Adrenal gland (tissue), 5 donors: ENCODE measurements at regions not wholly inside any gene's neighbourhood (a gene's known extent, or its start where the extent isn't known, plus 50 kb on each side); places are given as distances from the start of the nearest gene placed in this dataset.

Experiments used
- POLR2A ChIP-seq, 2 donors: fragments of 450-650 bp; IDR thresholded peaks; one replicate each; pipeline ENCODE4 v1.6.1; 2017; ENCODE audit warnings: antibody characterized with exemption in 2 of 2, mild to moderate bottlenecking in 2 of 2, moderate library complexity in 1 of 2
- TF ChIP-seq, protein P1 (sequence below), 6 experiments: fragments of 450-650 bp in 4 of 6; fragments of 200-600 bp in 2 of 6; sonication (generic) in 1 of 6; IDR thresholded peaks; 1 replicate in 5 of 6; 2 replicates in 1 of 6; pipeline versions ENCODE4 v1.5.1 to v1.8.0; 2016 to 2021; ENCODE audit warnings: antibody characterized with exemption in 6 of 6, mild to moderate bottlenecking in 2 of 6, moderate library complexity in 1 of 6
- donor health status: DM: no; HTN: no; CAD: no.

DNA sequence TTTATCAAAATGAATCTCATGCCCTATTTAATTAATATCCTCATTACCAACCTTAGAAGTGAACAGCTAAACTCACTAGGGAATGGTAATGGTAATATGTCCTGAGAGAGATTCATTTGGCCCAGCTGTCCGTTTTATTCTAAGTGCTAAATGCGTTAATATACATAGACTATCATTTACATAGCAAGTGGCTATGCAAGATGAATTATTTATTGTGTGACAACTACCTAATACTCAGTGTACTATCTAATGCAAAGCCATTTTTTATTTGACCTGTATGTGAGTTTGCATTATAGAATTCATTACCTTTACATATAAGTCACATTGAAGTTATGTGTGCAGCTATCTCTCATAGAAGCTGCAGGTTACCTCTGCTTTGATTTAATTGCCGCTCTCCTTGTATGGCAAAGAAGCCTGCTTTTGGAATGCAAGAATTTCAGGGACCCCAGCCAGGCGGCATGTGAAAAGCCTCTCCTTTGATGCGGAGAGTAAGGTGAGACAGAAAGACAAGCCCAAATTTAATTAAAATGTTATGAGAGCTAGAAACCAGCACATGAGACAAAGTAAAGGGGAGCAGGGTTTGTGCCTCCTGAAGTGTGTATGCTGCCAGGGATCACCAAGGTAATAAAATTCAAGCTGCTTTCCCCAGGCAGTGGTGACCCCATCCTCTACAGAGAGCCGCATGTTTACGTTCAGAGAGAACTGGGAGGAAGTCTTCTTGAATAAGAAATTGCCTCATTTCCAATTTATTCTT lies 693.0 kb upstream of the MAP3K7 start:
- TF ChIP-seq, protein P1, sequence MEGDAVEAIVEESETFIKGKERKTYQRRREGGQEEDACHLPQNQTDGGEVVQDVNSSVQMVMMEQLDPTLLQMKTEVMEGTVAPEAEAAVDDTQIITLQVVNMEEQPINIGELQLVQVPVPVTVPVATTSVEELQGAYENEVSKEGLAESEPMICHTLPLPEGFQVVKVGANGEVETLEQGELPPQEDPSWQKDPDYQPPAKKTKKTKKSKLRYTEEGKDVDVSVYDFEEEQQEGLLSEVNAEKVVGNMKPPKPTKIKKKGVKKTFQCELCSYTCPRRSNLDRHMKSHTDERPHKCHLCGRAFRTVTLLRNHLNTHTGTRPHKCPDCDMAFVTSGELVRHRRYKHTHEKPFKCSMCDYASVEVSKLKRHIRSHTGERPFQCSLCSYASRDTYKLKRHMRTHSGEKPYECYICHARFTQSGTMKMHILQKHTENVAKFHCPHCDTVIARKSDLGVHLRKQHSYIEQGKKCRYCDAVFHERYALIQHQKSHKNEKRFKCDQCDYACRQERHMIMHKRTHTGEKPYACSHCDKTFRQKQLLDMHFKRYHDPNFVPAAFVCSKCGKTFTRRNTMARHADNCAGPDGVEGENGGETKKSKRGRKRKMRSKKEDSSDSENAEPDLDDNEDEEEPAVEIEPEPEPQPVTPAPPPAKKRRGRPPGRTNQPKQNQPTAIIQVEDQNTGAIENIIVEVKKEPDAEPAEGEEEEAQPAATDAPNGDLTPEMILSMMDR (IDR thresholded peaks at IDR 0.05): no peak
- TF ChIP-seq POLR2A (IDR thresholded peaks at IDR 0.05): no peak
